Liver (tissue), 8 donors: ENCODE measurements at regions not wholly inside any gene's neighbourhood (a gene's known extent, or its start where the extent isn't known, plus 50 kb on each side); places are given as distances from the start of the nearest gene placed in this dataset.

Experiments used
- DNase-seq: peaks from one replicate; pipeline ENCODE4 v3.0.0-alpha.2; 2017; ENCODE audit warnings: low spot score
- H3K27ac ChIP-seq, 2 donors: one replicate each; pipeline ENCODE4 v1.7.0; 2013; ENCODE audit warnings: inconsistent platforms in 2 of 2, low read length in 2 of 2, control low read depth in 1 of 2, low read depth in 1 of 2, mild to moderate bottlenecking in 1 of 2
- H3K27me3 ChIP-seq, 4 donors: one replicate each; pipeline versions ENCODE4 v1.6.1 to v1.7.0; 2013; ENCODE audit warnings: low read length in 3 of 4, inconsistent platforms in 1 of 4, mild to moderate bottlenecking in 1 of 4, moderate library complexity in 1 of 4; ENCODE audit not compliant: control insufficient read depth in 4 of 4, insufficient read depth in 4 of 4
- H3K36me3 ChIP-seq, 4 donors: one replicate each; pipeline versions ENCODE4 v1.6.1 to v1.7.0; 2013; ENCODE audit warnings: low read length in 3 of 4, mild to moderate bottlenecking in 3 of 4, low read depth in 1 of 4, moderate library complexity in 1 of 4; ENCODE audit not compliant: control insufficient read depth in 4 of 4, insufficient read depth in 3 of 4
- H3K4me1 ChIP-seq, 4 donors: one replicate each; pipeline versions ENCODE4 v1.6.1 to v1.7.0; 2013; ENCODE audit warnings: low read length in 3 of 4, mild to moderate bottlenecking in 3 of 4, moderate library complexity in 1 of 4; ENCODE audit not compliant: control insufficient read depth in 4 of 4, insufficient read depth in 4 of 4
- H3K4me3 ChIP-seq, 3 donors: one replicate each; pipeline versions ENCODE4 v1.6.1 to v1.7.0; 2013; ENCODE audit warnings: low read length in 3 of 3, control low read depth in 1 of 3, low read depth in 1 of 3, mild to moderate bottlenecking in 1 of 3
- H3K9ac ChIP-seq, 2 donors: one replicate each; pipeline ENCODE4 v1.7.0; 2013; ENCODE audit warnings: low read length in 2 of 2, mild to moderate bottlenecking in 2 of 2, moderate library complexity in 2 of 2, control low read depth in 1 of 2, low read depth in 1 of 2
- H3K9me3 ChIP-seq, 4 donors: one replicate each; pipeline versions ENCODE4 v1.6.1 to v1.7.0; 2013; ENCODE audit warnings: low read length in 3 of 4; ENCODE audit not compliant: control insufficient read depth in 4 of 4
- CTCF ChIP-seq: fragments of 150-350 bp; IDR thresholded peaks from 2 replicates; pipeline ENCODE4 v1.5.1; 2017; ENCODE audit warnings: improper control_type of control experiment, low read depth, low read length; ENCODE audit not compliant: missing input control
- EGR1 ChIP-seq, 2 donors: IDR thresholded peaks; 2 replicates each; pipeline ENCODE4 v1.6.1; 2016 to 2018; ENCODE audit warnings: antibody characterized with exemption in 2 of 2, low read depth in 2 of 2
- FOXA1 ChIP-seq: IDR thresholded peaks from 2 replicates; pipeline ENCODE4 v1.6.1; 2016; ENCODE audit warnings: antibody characterized with exemption
- FOXA2 ChIP-seq: IDR thresholded peaks from 2 replicates; pipeline ENCODE4 v1.6.1; 2016; ENCODE audit warnings: antibody characterized with exemption
- GABPA ChIP-seq, 2 donors: IDR thresholded peaks in 1 of 2; conservative IDR thresholded peaks in 1 of 2; 2 replicates each; pipeline ENCODE4 v1.6.1; 2016; ENCODE audit warnings: antibody characterized with exemption in 2 of 2, mild to moderate bottlenecking in 1 of 2, moderate library complexity in 1 of 2
- HNF4A ChIP-seq, 2 donors: conservative IDR thresholded peaks; 2 replicates each; pipeline ENCODE4 v1.6.1; 2016; ENCODE audit warnings: antibody characterized with exemption in 2 of 2, mild to moderate bottlenecking in 2 of 2
- HNF4G ChIP-seq: IDR thresholded peaks from 2 replicates; pipeline ENCODE4 v1.6.1; 2016; ENCODE audit warnings: antibody characterized with exemption
- JUND ChIP-seq, 2 donors: IDR thresholded peaks; 2 replicates each; pipeline ENCODE4 v1.6.1; 2016; ENCODE audit warnings: antibody characterized with exemption in 2 of 2
- MAX ChIP-seq: IDR thresholded peaks from 2 replicates; pipeline ENCODE4 v1.6.1; 2016; ENCODE audit warnings: antibody characterized with exemption
- NR2F2 ChIP-seq: IDR thresholded peaks from 2 replicates; pipeline ENCODE4 v1.6.1; 2016; ENCODE audit warnings: antibody characterized with exemption
- RAD21 ChIP-seq, 2 donors: IDR thresholded peaks; 2 replicates each; pipeline ENCODE4 v1.6.1; 2016; ENCODE audit warnings: antibody characterized with exemption in 2 of 2, mild to moderate bottlenecking in 2 of 2
- REST ChIP-seq: IDR thresholded peaks from 2 replicates; pipeline ENCODE4 v1.6.1; 2016; ENCODE audit warnings: antibody characterized with exemption, mild to moderate bottlenecking
- RXRA ChIP-seq, 2 donors: IDR thresholded peaks; 2 replicates each; pipeline ENCODE4 v1.6.1; 2017 to 2018; ENCODE audit warnings: antibody characterized with exemption in 2 of 2, mild to moderate bottlenecking in 1 of 2
- SP1 ChIP-seq: IDR thresholded peaks from 2 replicates; pipeline ENCODE4 v1.6.1; 2018; ENCODE audit warnings: antibody characterized with exemption, mild to moderate bottlenecking
- TAF1 ChIP-seq: conservative IDR thresholded peaks from 2 replicates; pipeline ENCODE4 v1.6.1; 2016; ENCODE audit warnings: antibody characterized with exemption, mild to moderate bottlenecking
- YY1 ChIP-seq: IDR thresholded peaks from 2 replicates; pipeline ENCODE4 v1.6.1; 2016; ENCODE audit warnings: antibody characterized with exemption, mild to moderate bottlenecking
- ZBTB33 ChIP-seq: IDR thresholded peaks from 2 replicates; pipeline ENCODE4 v1.6.1; 2016; ENCODE audit warnings: antibody characterized with exemption
- WGBS: extraction: QIAGEN DNeasy Blood & Tissue Kit; methylation state at CpG from one replicate; pipeline ENCODE4 v1.1.7; 2013; 5-methylcytosine and 5-hydroxymethylcytosine counted together
- TF ChIP-seq, protein P1 (sequence below): IDR thresholded peaks from 2 replicates; pipeline ENCODE4 v1.6.1; 2016; ENCODE audit warnings: antibody characterized with exemption
- donor health status: healthy.
- donor health status: healthy.
- donor health status: healthy.
- donor health status: healthy.
- donor health status: healthy.

- no peaks in the 10 kb centered on the region for H3K4me1 ChIP-seq
- no peak overlapping the region for H3K27ac ChIP-seq
- no peaks in the 10 kb centered on the region for H3K9me3 ChIP-seq
- TF ChIP-seq TAF1: no peak
- H3K27me3 ChIP-seq: no peaks in the 10 kb centered on the region
- 63% methylated on average over 2 of the region's 2 CpGs for WGBS
- H3K9ac ChIP-seq: no peak overlapping the region
- no peaks in the 10 kb centered on the region for H3K36me3 ChIP-seq
- no peak overlapping the region for H3K4me3 ChIP-seq
- DNase-seq: no peak
These were observed 109.1 kb upstream of the TRPC4 start for GRCh38 chr13:37978680-37979079.

- no peaks in the 10 kb centered on the region for H3K9me3 ChIP-seq
- no peaks in the 10 kb centered on the region for H3K27me3 ChIP-seq
- H3K9ac ChIP-seq: no peak overlapping the region
- no peaks in the 10 kb centered on the region for H3K4me1 ChIP-seq
- no peak overlapping the region for H3K4me3 ChIP-seq
- no peak for DNase-seq
- WGBS: 78% methylated on average over 2 of the region's 2 CpGs
- no peak for TF ChIP-seq GABPA (IDR thresholded peaks at IDR 0.05 in 1 of 2, conservative IDR thresholded peaks at IDR 0.05 in 1 of 2)
- no peak for TF ChIP-seq MAX
- no peak for TF ChIP-seq TAF1
- no peak for TF ChIP-seq FOXA1
- no peak for TF ChIP-seq EGR1 (IDR thresholded peaks at IDR 0.05; ENCODE audit: low read depth in 2 of 2)
- TF ChIP-seq, protein P1, sequence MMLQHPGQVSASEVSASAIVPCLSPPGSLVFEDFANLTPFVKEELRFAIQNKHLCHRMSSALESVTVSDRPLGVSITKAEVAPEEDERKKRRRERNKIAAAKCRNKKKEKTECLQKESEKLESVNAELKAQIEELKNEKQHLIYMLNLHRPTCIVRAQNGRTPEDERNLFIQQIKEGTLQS: no peak
- TF ChIP-seq NR2F2: no peak
- no peak for TF ChIP-seq RAD21 (IDR thresholded peaks at IDR 0.05)
- no peak for TF ChIP-seq CTCF
- no peak for TF ChIP-seq SP1
- no peak for TF ChIP-seq ZBTB33
- no peak for TF ChIP-seq FOXA2
- TF ChIP-seq YY1: no peak
- TF ChIP-seq HNF4A (conservative IDR thresholded peaks at IDR 0.05): no peak
- no peak for TF ChIP-seq RXRA (IDR thresholded peaks at IDR 0.05)
- TF ChIP-seq HNF4G: no peak
- TF ChIP-seq JUND (IDR thresholded peaks at IDR 0.05): no peak
- TF ChIP-seq REST: no peak
- no peak overlapping the region for H3K27ac ChIP-seq
- no peaks in the 10 kb centered on the region for H3K36me3 ChIP-seq
These were observed 99.0 kb upstream of the TRPC4 start for GRCh38 chr13:37968555-37968954.
